ENCODE measurements at regions not wholly inside any gene's neighbourhood (a gene's known extent, or its start where the extent isn't known, plus 50 kb on each side); places are given as distances from the start of the nearest gene placed in this dataset.

DNA sequence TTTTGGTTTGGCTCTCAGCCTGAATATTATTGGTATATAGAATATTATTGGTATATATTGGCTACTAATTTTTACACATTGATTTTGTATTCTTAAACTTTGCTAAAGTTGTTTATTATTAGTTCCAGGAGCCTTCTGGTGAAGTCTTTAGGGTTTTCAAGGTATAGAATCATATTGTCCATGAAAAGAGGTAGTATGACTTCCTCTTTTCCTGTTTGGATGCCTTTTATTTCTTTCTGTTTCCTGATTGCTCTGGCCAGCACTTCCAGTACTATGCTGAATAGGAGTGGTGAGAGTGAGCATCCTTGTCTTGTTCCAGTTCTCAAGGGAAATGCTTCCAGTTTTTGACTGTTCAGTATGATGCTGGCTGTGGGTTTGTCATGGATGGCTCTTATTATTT, 107.3 kb upstream of the LIPC start:
- no peak for DNase-seq (ENCODE audit: low read depth)

DNA sequence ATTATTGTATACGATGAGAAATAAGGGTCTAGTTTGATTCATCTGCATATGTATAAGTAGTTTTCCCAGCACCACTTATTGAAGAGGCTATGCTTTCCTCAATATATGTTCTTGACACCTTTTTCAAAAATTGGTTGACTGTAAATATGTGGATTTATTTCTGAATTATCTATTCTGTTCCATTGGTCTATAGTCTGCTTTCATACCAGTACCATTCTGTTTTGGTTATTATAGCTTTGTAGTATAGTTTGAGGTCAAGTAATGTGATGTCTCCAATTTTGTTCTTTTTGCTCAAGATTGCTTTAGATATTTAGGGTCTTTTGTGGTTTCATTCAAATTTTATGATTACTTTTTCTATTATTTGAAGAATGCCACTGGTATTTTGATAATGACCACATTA, 103.8 kb upstream of the LIPC start:
- DNase-seq (ENCODE audit: low read depth) = no peak

- DNase-seq (ENCODE audit: low read depth) = no peak
These were observed 102.6 kb upstream of the LIPC start for GRCh38 chr15:58329211-58329610.

- DNase-seq (ENCODE audit: low read depth) = no peak
These were observed 101.8 kb upstream of the LIPC start for GRCh38 chr15:58329781-58330671.

DNA sequence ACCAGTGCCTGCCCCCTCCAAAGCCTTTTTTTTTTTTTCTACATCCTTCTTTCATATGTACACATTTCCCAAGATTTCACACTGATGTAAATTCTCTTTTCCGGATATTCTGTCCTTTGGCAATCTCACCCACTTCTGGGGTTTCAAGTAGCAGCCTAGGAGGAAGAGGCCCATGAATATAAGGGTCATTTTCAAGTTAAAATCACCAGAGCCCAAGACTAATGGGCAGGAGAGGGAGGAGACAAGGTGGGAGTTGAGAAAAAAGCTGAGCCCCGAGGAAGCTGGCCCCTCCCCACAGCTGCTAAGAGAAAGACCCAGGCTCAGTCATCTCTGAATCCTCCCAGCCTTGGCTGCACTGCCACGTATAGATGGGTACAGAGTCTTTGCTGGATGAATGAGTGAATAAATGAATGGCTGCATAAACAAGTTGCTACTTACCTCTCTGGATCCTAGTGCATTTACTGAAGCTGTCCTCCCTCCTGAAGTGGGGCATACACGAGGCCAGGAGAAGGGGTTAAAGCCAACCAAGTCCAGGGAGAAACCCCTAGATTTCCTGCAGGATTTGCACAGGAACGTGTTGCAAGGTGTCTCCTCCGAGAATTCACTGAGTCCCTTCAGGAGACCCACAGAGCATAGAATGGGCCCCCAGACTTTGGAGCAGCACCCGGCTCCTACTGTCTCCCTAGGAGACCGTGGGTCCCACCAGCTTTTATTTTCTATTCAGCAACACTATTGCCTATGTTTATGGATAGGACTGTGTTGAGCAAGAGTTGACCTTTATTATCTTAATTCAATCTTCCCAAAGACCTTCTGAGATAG, 100.8 kb upstream of the LIPC start:
- DNase-seq (ENCODE audit: low read depth) = no peak

- no peak for DNase-seq (ENCODE audit: low read depth)
These were observed 100.3 kb upstream of the LIPC start for GRCh38 chr15:58331560-58331912.

- peak; percentile 99 for DNase-seq (ENCODE audit: low read depth)
These were observed 99.7 kb upstream of the LIPC start for GRCh38 chr15:58331913-58332675.

DNA sequence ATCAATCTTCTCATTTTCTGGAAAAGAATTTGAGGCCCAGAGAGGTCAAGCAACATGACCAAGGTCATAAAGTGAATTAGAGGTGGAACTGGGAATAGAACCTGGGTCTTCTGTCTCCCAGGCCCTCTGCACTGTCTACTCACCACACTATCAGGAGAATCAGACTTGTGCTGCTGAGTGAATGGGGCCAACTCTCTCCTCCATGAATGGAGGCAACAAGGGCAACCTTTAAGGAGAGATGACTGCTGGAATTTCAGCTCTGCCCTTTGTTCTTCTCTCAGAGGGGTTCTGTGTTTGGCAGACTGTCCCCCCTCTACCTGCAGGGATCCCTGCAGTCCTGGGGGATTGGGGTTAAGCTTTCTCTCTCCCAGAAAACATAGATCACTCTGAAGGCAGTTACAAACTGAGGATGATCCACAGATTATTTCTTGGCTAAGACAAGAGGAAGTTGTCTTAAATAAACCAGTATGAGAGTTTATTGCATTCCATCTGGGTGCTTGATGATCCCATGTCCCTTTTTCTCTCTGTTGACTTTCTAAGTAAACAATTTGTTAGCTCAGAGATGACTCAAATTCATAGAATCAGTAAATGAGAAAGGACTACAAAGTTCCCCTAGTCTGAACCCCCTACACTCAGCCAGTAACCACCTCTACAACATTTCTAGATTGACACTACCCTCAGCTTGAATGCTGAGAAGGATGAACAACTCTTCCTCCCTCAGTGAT, 99.0 kb upstream of the LIPC start:
- DNase-seq (ENCODE audit: low read depth) = no peak

- no peak for DNase-seq (ENCODE audit: low read depth)
These were observed 97.0 kb upstream of the LIPC start for GRCh38 chr15:58334803-58335202.

DNA sequence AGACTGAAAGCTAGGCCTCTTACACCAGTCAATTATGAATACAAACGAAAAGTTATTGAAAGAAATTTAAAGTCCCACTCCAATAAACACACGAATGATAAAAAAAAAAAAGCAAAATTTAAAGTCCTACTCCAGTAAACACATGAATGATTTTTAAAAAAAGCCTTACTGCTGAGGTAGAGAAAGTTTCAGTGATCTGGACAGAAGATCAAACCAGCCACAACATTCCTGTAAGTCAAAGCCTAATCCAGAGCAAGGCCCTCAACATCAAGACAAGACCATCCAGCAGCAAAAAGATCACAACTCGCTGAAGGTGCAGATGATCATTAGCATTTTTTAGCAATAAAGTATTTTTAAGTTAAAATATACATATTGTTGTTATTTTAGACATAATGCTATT, 95.6 kb upstream of the LIPC start:
- no peak for DNase-seq (ENCODE audit: low read depth)

DNA sequence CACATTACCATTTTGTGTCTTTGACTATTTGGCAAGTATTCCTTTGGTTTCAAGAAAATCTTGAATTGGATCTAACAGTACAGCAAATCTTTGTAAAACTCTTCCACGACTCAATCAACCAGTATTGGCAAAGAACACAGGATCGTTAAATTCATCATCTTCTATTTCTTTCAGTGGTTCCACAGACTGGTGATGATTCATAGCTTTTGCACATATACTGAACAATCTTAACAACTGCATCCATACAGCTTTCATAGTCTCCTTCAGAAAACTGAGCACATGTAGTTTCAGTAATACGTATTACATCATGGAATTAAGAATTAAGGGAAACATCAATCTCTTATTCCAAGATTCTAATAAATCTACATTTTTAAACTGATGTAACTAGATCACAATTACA, 91.6 kb upstream of the LIPC start:
- no peak for DNase-seq (ENCODE audit: low read depth)

DNA sequence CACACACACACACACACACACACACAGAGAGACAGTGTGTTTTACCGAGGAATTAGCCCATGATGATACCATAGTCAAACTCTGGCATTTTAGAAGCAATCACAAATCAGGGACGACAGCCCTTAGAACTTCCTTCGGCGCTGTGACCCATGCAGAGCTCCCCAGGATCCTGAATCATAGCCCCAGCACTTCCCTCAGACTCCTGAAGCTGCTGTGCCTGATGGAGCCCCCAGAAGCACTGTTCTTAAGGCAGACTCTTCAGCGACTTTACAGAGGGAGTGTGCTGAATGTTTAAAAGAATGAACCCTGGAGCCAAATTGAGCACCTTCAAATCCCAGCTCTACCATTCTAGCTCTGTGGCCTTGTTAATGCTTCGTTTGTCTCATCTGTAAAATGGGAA, 89.3 kb upstream of the LIPC start:
- no peak for DNase-seq (ENCODE audit: low read depth)

GRCh38 chr15:58344213-58345070, 87.3 kb upstream of the LIPC start:
- no peak for DNase-seq (ENCODE audit: low read depth)

DNA sequence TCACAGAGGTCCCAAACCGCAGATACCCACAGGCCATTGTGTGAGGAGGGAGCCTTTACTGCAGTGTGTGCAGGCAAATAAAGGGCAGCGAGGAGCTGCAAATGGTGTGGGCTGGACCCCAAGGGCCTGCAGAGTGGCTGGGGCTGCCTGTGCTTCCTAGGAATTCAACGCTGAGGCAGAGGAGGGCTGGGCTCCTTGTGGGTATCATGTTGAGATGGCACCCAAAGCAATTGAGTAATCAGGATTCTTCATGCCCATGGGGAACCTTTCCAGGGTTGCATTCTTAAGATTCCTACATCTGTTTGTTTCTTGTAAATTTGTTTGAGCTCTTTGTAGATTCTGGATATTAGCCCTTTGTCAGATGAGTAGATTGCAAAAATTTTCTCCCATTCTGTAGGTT, 85.4 kb upstream of the LIPC start:
- no peak for DNase-seq (ENCODE audit: low read depth)

GRCh38 chr15:58348095-58348812, 83.5 kb upstream of the LIPC start:
- no peak for DNase-seq (ENCODE audit: low read depth)

GRCh38 chr15:58352026-58352929, 79.5 kb upstream of the LIPC start:
- no peak for DNase-seq (ENCODE audit: low read depth)

- DNase-seq (ENCODE audit: low read depth) = no peak
These were observed 76.3 kb upstream of the LIPC start for GRCh38 chr15:58355382-58355971.

DNA sequence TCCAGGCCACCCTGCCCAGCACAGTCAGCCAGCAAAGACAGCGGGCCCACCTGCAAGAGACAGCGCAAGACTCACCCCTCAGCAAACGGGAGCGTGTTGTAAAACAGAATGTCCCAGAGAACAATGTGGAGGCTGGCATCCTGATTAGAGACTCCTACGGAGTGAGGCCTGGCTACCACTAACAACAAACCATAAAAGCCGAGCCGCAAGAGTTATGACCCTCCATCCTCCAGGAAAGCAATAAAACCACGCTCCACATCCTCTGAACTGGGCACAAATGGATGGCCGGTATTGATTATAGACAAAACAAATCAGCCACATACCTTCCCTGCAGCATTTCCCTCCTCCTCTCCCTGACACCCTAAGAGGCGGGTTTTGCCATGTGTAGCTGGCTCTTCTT, 75.8 kb upstream of the LIPC start:
- DNase-seq (ENCODE audit: low read depth) = no peak

All from Daoy (cell line).